ENCODE measurements at regions not wholly inside any gene's neighbourhood (a gene's known extent, or its start where the extent isn't known, plus 50 kb on each side); places are given as distances from the start of the nearest gene placed in this dataset.
"Not testable (repeated sequence)": the region's sequence is repeated elsewhere in the genome, so short reads cannot be mapped to it uniquely, and the experiment has no call there.

- H2BK20ac ChIP-seq (ENCODE audit: low read depth, low read length); H3K4me1 ChIP-seq (ENCODE audit: control insufficient read depth, insufficient read depth, low read length); H3K36me3 ChIP-seq (ENCODE audit: control insufficient read depth, insufficient read depth, low read length); BruUV-seq (replicated peaks); H3K27me3 ChIP-seq (ENCODE audit: control insufficient read depth, insufficient read depth, low read length); H3K27ac ChIP-seq (ENCODE audit: insufficient read depth, low read length); H3K14ac ChIP-seq (replicated peaks; ENCODE audit: low read depth, low read length); H3K18ac ChIP-seq (ENCODE audit: low read depth, low read length); H4K20me1 ChIP-seq (ENCODE audit: insufficient read depth, low read length); DNase-seq; CTCF ChIA-PET; H3K79me1 ChIP-seq (ENCODE audit: low read depth in 1 of 2, low read length in 2 of 2); H3K56ac ChIP-seq (ENCODE audit: extremely low read depth, insufficient read depth, low read length); H2BK15ac ChIP-seq (ENCODE audit: low read depth, low read length); H3K4ac ChIP-seq (ENCODE audit: low read depth, low read length); H3K9me3 ChIP-seq (ENCODE audit: control insufficient read depth, insufficient read depth, low read length); POLR2A ChIA-PET (ENCODE audit: unreplicated experiment); H2BK120ac ChIP-seq (ENCODE audit: low read depth, low read length); H3K9ac ChIP-seq (ENCODE audit: low read depth, low read length); H4K91ac ChIP-seq (ENCODE audit: insufficient read depth, low read depth, low read length); ATAC-seq (ENCODE audit: low read depth); H3K9me1 ChIP-seq (ENCODE audit: insufficient read depth, low read length); H3K23ac ChIP-seq (ENCODE audit: low read depth, low read length); H3K4me2 ChIP-seq (ENCODE audit: low read depth, low read length); H4K8ac ChIP-seq (ENCODE audit: low read depth in 2 of 2, low read length in 2 of 2); H2BK5ac ChIP-seq (ENCODE audit: low read depth, low read length, poor library complexity, severe bottlenecking); H4K5ac ChIP-seq (ENCODE audit: low read depth, low read length); H2AK5ac ChIP-seq (ENCODE audit: low read depth, low read length); H3K4me3 ChIP-seq (ENCODE audit: insufficient read depth, low read depth, low read length); H2AK9ac ChIP-seq (replicated peaks; ENCODE audit: low read depth, low read length, poor library complexity); intact Hi-C loops (cut with micrococcal nuclease); dilution Hi-C loops (cut with HindIII; ENCODE audit: low sequenced_read_pairs, unreplicated experiment); H2AFZ ChIP-seq (replicated peaks; ENCODE audit: low read length, poor library complexity): not testable (repeated sequence)
- WGBS, 2 experiments (ENCODE audit: extremely low coverage in 2 of 2, insufficient read length in 1 of 2): 83% methylated on average over 12 of the region's 24 CpGs; no CpG with 5 or more reads in 1 of the 2 experiments
- in situ Hi-C loops (cut with MboI; ENCODE audit: low sequenced_read_pairs): loop anchor here (25.0 kb wide), 1 partner anchor 443 kb away; the partner anchor contains the start of gene B4GALT7
These were observed 57.8 kb upstream of the N4BP3 start for GRCh38 chr5:178055536-178055935.

- H3K4me1 ChIP-seq (ENCODE audit: control insufficient read depth, insufficient read depth, low read length); H2BK120ac ChIP-seq (ENCODE audit: low read depth, low read length); H3K14ac ChIP-seq (replicated peaks; ENCODE audit: low read depth, low read length); H3K23ac ChIP-seq (ENCODE audit: low read depth, low read length); H4K20me1 ChIP-seq (ENCODE audit: insufficient read depth, low read length); H2AK9ac ChIP-seq (replicated peaks; ENCODE audit: low read depth, low read length, poor library complexity); CTCF ChIA-PET; H3K4me3 ChIP-seq (ENCODE audit: insufficient read depth, low read depth, low read length); dilution Hi-C loops (cut with HindIII; ENCODE audit: low sequenced_read_pairs, unreplicated experiment); H2AK5ac ChIP-seq (ENCODE audit: low read depth, low read length); H3K27ac ChIP-seq (ENCODE audit: insufficient read depth, low read length); ATAC-seq (ENCODE audit: low read depth); H4K91ac ChIP-seq (ENCODE audit: insufficient read depth, low read depth, low read length); H3K4me2 ChIP-seq (ENCODE audit: low read depth, low read length); DNase-seq; H3K9me1 ChIP-seq (ENCODE audit: insufficient read depth, low read length); POLR2A ChIA-PET (ENCODE audit: unreplicated experiment); H3K27me3 ChIP-seq (ENCODE audit: control insufficient read depth, insufficient read depth, low read length); H2BK15ac ChIP-seq (ENCODE audit: low read depth, low read length); H2BK5ac ChIP-seq (ENCODE audit: low read depth, low read length, poor library complexity, severe bottlenecking); H2BK20ac ChIP-seq (ENCODE audit: low read depth, low read length); H4K8ac ChIP-seq (ENCODE audit: low read depth in 2 of 2, low read length in 2 of 2); intact Hi-C loops (cut with micrococcal nuclease); H3K79me1 ChIP-seq (ENCODE audit: low read depth in 1 of 2, low read length in 2 of 2); H3K56ac ChIP-seq (ENCODE audit: extremely low read depth, insufficient read depth, low read length); H3K36me3 ChIP-seq (ENCODE audit: control insufficient read depth, insufficient read depth, low read length); H2AFZ ChIP-seq (replicated peaks; ENCODE audit: low read length, poor library complexity); H3K4ac ChIP-seq (ENCODE audit: low read depth, low read length); H3K9ac ChIP-seq (ENCODE audit: low read depth, low read length); H4K5ac ChIP-seq (ENCODE audit: low read depth, low read length); BruUV-seq (replicated peaks); H3K18ac ChIP-seq (ENCODE audit: low read depth, low read length); H3K9me3 ChIP-seq (ENCODE audit: control insufficient read depth, insufficient read depth, low read length): not testable (repeated sequence)
- in situ Hi-C loops (cut with MboI; ENCODE audit: low sequenced_read_pairs): loop anchor here (25.0 kb wide), 1 partner anchor 440 kb away; the partner anchor contains the start of gene B4GALT7
- no CpG with 5 or more reads among the region's 3 CpGs for WGBS, 2 experiments (ENCODE audit: extremely low coverage in 2 of 2, insufficient read length in 1 of 2)
These were observed 56.0 kb upstream of the PROP1 start for GRCh38 chr5:178052062-178052461.

All from IMR-90 (cell line).